ENCODE measurements at regions not wholly inside any gene's neighbourhood (a gene's known extent, or its start where the extent isn't known, plus 50 kb on each side); places are given as distances from the start of the nearest gene placed in this dataset.

DNA sequence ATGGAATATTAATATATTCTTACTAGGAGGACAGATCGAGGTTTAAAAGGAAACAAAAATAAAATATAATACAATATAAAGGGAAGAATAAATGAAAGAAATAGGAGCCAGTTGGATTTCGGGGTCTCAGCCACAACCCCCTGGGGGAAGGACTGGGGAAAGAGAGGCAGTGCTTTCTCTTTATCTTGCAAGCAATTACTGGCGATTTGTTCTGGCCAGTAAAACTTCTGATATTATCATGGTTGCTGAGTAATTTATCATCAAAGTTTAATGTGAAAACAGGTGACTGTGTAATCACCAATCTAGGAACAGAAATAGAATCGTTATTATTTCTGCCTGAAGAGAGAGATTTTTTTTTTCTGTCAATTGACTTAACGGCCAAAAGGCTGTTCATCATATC, 917.7 kb upstream of the CELF4 start:
- intact Hi-C loops (cut with micrococcal nuclease; ENCODE audit: unreplicated experiment), result no loop called here
- H3K9ac ChIP-seq (ENCODE audit: control insufficient read depth, insufficient read depth, low read length), result no peak overlapping the region
- H3K27ac ChIP-seq (ENCODE audit: control insufficient read depth, insufficient read depth), result no peak overlapping the region
- POLR2A ChIA-PET, result no interaction called here
- no peak for ATAC-seq
- 5% methylated on average over 5 of the region's 5 CpGs for WGBS (ENCODE audit: insufficient coverage, insufficient replicate concordance, low lambda C conversion rate, missing lambda C conversion rate)
- H3K79me2 ChIP-seq (ENCODE audit: control insufficient read depth, insufficient read depth, low read length), result no peaks in the 10 kb centered on the region
- TF ChIP-seq MXI1 (IDR thresholded peaks at IDR 0.05; ENCODE audit: low read depth, low read length) (no peak), TCF7 (IDR thresholded peaks at IDR 0.05; ENCODE audit: borderline replicate concordance) (no peak), MEF2A (IDR thresholded peaks at IDR 0.05; ENCODE audit: insufficient read depth, low read depth, low read length) (no peak), GATAD2B (conservative IDR thresholded peaks at IDR 0.05; ENCODE audit: low read depth) (no peak)
- TF ChIP-seq, protein P1, sequence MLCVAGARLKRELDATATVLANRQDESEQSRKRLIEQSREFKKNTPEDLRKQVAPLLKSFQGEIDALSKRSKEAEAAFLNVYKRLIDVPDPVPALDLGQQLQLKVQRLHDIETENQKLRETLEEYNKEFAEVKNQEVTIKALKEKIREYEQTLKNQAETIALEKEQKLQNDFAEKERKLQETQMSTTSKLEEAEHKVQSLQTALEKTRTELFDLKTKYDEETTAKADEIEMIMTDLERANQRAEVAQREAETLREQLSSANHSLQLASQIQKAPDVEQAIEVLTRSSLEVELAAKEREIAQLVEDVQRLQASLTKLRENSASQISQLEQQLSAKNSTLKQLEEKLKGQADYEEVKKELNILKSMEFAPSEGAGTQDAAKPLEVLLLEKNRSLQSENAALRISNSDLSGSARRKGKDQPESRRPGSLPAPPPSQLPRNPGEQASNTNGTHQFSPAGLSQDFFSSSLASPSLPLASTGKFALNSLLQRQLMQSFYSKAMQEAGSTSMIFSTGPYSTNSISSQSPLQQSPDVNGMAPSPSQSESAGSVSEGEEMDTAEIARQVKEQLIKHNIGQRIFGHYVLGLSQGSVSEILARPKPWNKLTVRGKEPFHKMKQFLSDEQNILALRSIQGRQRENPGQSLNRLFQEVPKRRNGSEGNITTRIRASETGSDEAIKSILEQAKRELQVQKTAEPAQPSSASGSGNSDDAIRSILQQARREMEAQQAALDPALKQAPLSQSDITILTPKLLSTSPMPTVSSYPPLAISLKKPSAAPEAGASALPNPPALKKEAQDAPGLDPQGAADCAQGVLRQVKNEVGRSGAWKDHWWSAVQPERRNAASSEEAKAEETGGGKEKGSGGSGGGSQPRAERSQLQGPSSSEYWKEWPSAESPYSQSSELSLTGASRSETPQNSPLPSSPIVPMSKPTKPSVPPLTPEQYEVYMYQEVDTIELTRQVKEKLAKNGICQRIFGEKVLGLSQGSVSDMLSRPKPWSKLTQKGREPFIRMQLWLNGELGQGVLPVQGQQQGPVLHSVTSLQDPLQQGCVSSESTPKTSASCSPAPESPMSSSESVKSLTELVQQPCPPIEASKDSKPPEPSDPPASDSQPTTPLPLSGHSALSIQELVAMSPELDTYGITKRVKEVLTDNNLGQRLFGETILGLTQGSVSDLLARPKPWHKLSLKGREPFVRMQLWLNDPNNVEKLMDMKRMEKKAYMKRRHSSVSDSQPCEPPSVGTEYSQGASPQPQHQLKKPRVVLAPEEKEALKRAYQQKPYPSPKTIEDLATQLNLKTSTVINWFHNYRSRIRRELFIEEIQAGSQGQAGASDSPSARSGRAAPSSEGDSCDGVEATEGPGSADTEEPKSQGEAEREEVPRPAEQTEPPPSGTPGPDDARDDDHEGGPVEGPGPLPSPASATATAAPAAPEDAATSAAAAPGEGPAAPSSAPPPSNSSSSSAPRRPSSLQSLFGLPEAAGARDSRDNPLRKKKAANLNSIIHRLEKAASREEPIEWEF (IDR thresholded peaks at IDR 0.05; ENCODE audit: insufficient replicate concordance, low read depth, low read length), result no peak
- no peaks in the 10 kb centered on the region for H3K27me3 ChIP-seq (replicated peaks in 1 of 2; ENCODE audit: control insufficient read depth in 2 of 2, insufficient read depth in 2 of 2, low read length in 1 of 2)
- no peak for DNase-seq (ENCODE audit: low read depth, low spot score)
- BruUV-seq (replicated peaks), result no TSS peak
- no peak overlapping the region for H3K4me3 ChIP-seq
- H3K36me3 ChIP-seq (ENCODE audit: control insufficient read depth in 2 of 2, insufficient read depth in 2 of 2, low read length in 1 of 2), result no peaks in the 10 kb centered on the region
- SMC1A ChIA-PET (ENCODE audit: uncharacterized antibody, unreplicated experiment), result no interaction called here
- no peaks in the 10 kb centered on the region; the same call in 2 of the 3 replicates for H3K9me3 ChIP-seq (replicated peaks; ENCODE audit: control insufficient read depth, insufficient read depth, low read length)
- H2AFZ ChIP-seq (ENCODE audit: control insufficient read depth, low read depth, low read length), result no peak overlapping the region
- CTCF ChIA-PET, result no interaction called here
- in situ Hi-C loops (cut with MboI), result no loop called here
- RAD21 ChIA-PET (ENCODE audit: unreplicated experiment), result no interaction called here
- no peaks in the 10 kb centered on the region for H3K4me1 ChIP-seq (ENCODE audit: control insufficient read depth, insufficient read depth, low read length)
- FAIRE-seq, result no peak
- H4K20me1 ChIP-seq (ENCODE audit: control insufficient read depth, insufficient read depth), result no peaks in the 10 kb centered on the region
- no peak overlapping the region for H3K4me2 ChIP-seq (ENCODE audit: control insufficient read depth, insufficient read depth)

All from GM12878 (cell line).